K562 (cell line): ENCODE measurements at regions not wholly inside any gene's neighbourhood (a gene's known extent, or its start where the extent isn't known, plus 50 kb on each side); places are given as distances from the start of the nearest gene placed in this dataset.
A peak's percentile ranks its signal among the peaks of the same experiment; 100 is the strongest.
"Not testable (repeated sequence)": the region's sequence is repeated elsewhere in the genome, so short reads cannot be mapped to it uniquely, and the experiment has no call there.

Source experiments
- ATF1 ChIP-seq, 2 experiments: fragments of 450-650 bp in 1 of 2; IDR thresholded peaks; 2 replicates each; pipeline ENCODE4 v1.6.1; 2016; ENCODE audit warnings: missing compliant biosample characterization in 1 of 2, missing genetic modification characterization in 1 of 2
- ATF7 ChIP-seq: fragments of 450-650 bp; IDR thresholded peaks from 2 replicates; pipeline ENCODE4 v1.7.1; 2014; ENCODE audit warnings: mild to moderate bottlenecking, moderate library complexity
- DDX20 ChIP-seq: fragments of 450-650 bp; IDR thresholded peaks from 2 replicates; pipeline ENCODE4 v1.6.1; 2016; ENCODE audit warnings: missing genetic modification characterization, low read depth, mild to moderate bottlenecking, missing compliant biosample characterization, moderate library complexity
- EP300 ChIP-seq: IDR thresholded peaks from 2 replicates; pipeline ENCODE4 v1.6.1; 2012; ENCODE audit warnings: low read length, improper control_type of control experiment
- HDAC2 ChIP-seq: fragments of 450-650 bp; IDR thresholded peaks from 2 replicates; pipeline ENCODE4 v1.6.1; 2016; ENCODE audit warnings: mild to moderate bottlenecking
- HIVEP1 ChIP-seq: fragments of 250-450 bp; sonication (Bioruptor Pico); IDR thresholded peaks from 2 replicates; pipeline ENCODE4 v1.4.0; 2020; ENCODE audit warnings: mild to moderate bottlenecking
- JUN ChIP-seq, 2 experiments: sonication (generic) in 1 of 2; formaldehyde crosslinking in 1 of 2; IDR thresholded peaks; 2 replicates each; pipeline versions ENCODE4 v1.6.1 to v1.8.0; 2012 to 2022; ENCODE audit warnings: borderline replicate concordance in 2 of 2, mild to moderate bottlenecking in 2 of 2, improper control_type of control experiment in 1 of 2, low read depth in 1 of 2, low read length in 1 of 2, missing genetic modification reagents in 1 of 2
- MCM3 ChIP-seq: fragments of 450-650 bp; IDR thresholded peaks from 2 replicates; pipeline ENCODE4 v1.6.1; 2016
- NR2C2 ChIP-seq, 2 experiments: fragments of 200-800 bp in 1 of 2; sonication (Bioruptor generic) in 1 of 2; sonication (generic) in 1 of 2; formaldehyde crosslinking in 1 of 2; IDR thresholded peaks; 2 replicates each; pipeline versions ENCODE4 v1.6.1 to v1.8.0; 2016 to 2022; ENCODE audit warnings: mild to moderate bottlenecking in 1 of 2, missing compliant biosample characterization in 1 of 2, missing genetic modification characterization in 1 of 2, missing genetic modification reagents in 1 of 2
- ZBTB1 ChIP-seq: sonication (generic); formaldehyde crosslinking; IDR thresholded peaks from 2 replicates; pipeline ENCODE4 v1.8.1; 2023; ENCODE audit warnings: missing genetic modification reagents, low read depth, mild to moderate bottlenecking, borderline replicate concordance
- ZNF77 ChIP-seq: fragments of 250-450 bp; sonication (Bioruptor Pico); IDR thresholded peaks from 2 replicates; pipeline ENCODE4 v1.5.0; 2020
- TF ChIP-seq, protein P1 (sequence below), 3 experiments: IDR thresholded peaks in 2 of 3; conservative IDR thresholded peaks in 1 of 3; 2 replicates each; pipeline ENCODE4 v1.5.1; 2011 to 2012; ENCODE audit warnings: low read length in 3 of 3, mild to moderate bottlenecking in 3 of 3, control low read depth in 2 of 3, improper control_type of control experiment in 1 of 3, inconsistent platforms in 1 of 3, low read depth in 1 of 3, mixed read lengths in 1 of 3, moderate library complexity in 1 of 3; ENCODE audit not compliant: insufficient read depth in 2 of 3

DNA sequence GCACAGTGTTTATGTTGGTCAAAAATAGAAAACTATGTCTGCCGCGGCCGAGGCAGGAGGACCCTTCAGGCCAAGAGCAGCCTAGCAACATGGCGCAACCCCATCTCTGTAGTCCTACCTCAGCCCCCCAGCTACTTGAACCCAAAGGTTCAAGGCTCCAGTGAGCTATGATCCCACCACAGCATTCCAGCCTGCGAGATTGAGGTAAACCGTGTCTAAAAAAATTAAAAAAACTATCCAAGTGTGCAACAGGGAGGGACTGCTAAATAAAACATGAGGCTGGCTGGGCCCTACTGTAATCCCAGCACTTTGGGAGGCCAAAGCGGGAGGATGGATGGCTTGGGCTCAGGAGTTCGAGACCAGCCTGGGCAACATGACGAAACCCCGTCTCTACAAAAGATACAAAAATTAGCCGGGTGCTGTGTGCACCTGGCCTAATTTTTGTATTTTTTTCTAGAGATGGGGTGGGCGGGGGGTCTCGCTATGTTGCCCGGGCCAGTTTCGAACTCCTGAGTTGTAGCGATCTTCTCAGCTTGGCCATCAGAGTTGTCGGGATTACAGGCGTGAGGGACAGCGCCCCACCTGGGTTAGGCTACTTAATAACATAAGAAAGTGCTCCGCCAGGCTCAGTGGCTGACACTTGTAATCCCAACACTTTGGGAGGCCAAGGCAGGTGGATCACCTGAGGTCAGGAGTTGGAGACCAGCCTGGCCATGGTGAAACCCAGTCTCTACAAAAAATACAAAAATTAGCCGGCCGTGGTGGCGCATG lies 309.4 kb downstream of the ZNF37A start:
- TF ChIP-seq JUN (IDR thresholded peaks at IDR 0.05; ENCODE audit: borderline replicate concordance, low read depth, low read length); JUN (CRISPR knock-in tag; IDR thresholded peaks at IDR 0.05; ENCODE audit: borderline replicate concordance); NR2C2 (CRISPR knock-in tag; IDR thresholded peaks at IDR 0.05); NR2C2 (tag; IDR thresholded peaks at IDR 0.05); MCM3; HDAC2; ZNF77; ATF1 (CRISPR knock-in tag; IDR thresholded peaks at IDR 0.05); EP300; DDX20; ZBTB1 (CRISPR knock-in tag); HIVEP1 (CRISPR knock-in tag): not testable (repeated sequence)
- TF ChIP-seq, protein P1, sequence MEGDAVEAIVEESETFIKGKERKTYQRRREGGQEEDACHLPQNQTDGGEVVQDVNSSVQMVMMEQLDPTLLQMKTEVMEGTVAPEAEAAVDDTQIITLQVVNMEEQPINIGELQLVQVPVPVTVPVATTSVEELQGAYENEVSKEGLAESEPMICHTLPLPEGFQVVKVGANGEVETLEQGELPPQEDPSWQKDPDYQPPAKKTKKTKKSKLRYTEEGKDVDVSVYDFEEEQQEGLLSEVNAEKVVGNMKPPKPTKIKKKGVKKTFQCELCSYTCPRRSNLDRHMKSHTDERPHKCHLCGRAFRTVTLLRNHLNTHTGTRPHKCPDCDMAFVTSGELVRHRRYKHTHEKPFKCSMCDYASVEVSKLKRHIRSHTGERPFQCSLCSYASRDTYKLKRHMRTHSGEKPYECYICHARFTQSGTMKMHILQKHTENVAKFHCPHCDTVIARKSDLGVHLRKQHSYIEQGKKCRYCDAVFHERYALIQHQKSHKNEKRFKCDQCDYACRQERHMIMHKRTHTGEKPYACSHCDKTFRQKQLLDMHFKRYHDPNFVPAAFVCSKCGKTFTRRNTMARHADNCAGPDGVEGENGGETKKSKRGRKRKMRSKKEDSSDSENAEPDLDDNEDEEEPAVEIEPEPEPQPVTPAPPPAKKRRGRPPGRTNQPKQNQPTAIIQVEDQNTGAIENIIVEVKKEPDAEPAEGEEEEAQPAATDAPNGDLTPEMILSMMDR (IDR thresholded peaks at IDR 0.05 in 2 of 3, conservative IDR thresholded peaks at IDR 0.05 in 1 of 3; ENCODE audit: insufficient read depth in 2 of 3, low read depth in 1 of 3, low read length in 3 of 3): peak in 2 of 3 experiments; percentile 17 to 43; a peak in 3 of 6 replicates
- TF ChIP-seq ATF1 (tag; IDR thresholded peaks at IDR 0.05): peak; percentile 85; the same call in 1 of the 2 replicates
- peak; percentile 0; the same call in 1 of the 2 replicates for TF ChIP-seq ATF7
